ENCODE measurements at regions not wholly inside any gene's neighbourhood (a gene's known extent, or its start where the extent isn't known, plus 50 kb on each side); places are given as distances from the start of the nearest gene placed in this dataset.

DNA sequence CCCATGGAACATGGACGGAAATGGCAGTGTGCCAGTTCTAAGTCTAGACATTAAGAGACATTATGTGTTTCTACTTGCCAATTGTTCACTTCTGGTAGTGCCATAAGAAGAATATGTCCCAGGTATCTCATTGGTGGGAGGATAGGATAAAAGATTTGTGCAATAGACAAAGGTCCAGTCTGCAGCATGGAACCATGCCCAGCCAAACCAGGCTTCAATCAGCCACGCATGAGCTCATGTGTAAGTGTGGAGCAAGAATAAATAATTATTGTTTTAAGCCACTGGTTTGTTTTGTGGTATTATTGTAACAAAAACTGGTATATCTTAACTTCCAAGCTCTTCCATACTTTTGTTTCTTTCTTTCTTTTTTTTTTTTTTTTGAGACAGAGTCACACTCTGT, 153.6 kb upstream of the CTTNBP2 start:
- no peak for TF ChIP-seq ZFX (IDR thresholded peaks at IDR 0.05; ENCODE audit: borderline replicate concordance)
- TF ChIP-seq CTCF (IDR thresholded peaks at IDR 0.05), result no peak
- no peak overlapping the region for H3K27ac ChIP-seq

DNA sequence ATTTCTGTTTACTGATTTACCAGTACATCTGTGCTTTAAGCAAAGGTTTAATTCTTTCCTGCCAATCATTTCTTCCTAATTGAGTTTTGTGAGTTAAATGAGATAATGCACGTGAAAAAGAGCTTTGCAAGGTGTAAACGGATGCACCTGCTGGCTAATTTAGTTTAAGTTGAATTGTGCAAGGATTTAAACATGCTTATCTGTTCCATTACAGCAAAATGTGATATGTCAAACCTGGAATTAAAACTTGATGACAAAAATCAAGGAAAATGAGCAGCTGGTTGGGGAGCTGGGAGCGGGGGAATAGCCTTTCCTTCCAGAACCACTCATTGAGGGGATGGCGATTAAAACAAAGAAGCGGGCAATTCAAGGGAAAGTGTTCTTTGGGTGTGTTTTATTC, 155.0 kb upstream of the CTTNBP2 start:
- TF ChIP-seq ZFX (IDR thresholded peaks at IDR 0.05; ENCODE audit: borderline replicate concordance) (no peak), CTCF (IDR thresholded peaks at IDR 0.05) (no peak)
- H3K27ac ChIP-seq, result no peak overlapping the region

DNA sequence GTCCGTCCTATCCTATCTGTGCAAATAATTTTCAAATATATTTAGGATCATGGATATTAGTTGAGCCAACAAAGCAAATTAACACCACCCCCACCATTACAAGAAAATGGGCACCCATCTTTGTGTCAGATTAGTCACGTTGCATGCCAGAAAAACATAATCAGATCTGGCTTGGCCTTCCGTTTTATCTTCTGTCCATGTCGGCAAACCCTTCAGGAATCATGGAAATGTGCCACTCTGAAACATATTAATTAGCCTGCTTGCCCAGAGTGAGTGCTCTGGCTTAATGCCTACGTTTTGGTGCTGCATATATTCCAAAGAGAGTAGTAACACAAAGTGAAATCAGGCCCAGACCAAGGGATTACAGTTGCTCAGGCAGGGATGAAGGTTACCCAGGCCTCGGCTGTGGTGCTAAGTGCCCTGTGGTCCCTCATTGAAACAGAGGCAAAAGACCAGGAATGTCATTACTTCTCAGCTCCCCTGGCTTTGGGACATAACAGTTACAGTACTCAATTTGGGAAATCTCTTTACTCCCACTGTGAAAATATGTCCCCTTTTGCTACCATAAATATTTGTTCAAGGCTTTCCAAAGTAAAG, 154.0 kb upstream of the LSM8 start:
- TF ChIP-seq CTCF (IDR thresholded peaks at IDR 0.05), result no peak
- TF ChIP-seq ZFX (IDR thresholded peaks at IDR 0.05; ENCODE audit: borderline replicate concordance), result no peak
- H3K27ac ChIP-seq, result peak overlapping the region; percentile 22

DNA sequence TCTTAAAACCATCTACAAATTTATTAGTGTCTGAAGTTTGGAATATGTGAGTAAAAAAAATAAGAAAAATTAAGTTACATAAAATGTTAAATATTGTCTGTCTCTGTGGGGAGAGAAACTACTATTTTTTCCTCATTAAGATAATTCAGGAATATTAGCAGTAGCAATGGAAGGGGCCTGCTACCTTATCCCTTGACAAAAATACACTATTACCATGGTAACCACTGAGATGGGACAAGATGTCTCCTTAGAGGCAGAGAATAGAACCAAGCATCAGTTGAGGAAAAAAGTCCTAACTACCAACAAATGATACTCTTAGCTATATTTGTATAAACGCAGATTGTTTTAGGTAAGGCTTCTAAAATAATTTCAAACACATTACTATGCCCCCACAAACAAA, 150.7 kb upstream of the LSM8 start:
- no peak overlapping the region for H3K27ac ChIP-seq

GRCh38 chr7:118039963-118040489, 143.9 kb upstream of the LSM8 start:
- TF ChIP-seq ZFX (IDR thresholded peaks at IDR 0.05; ENCODE audit: borderline replicate concordance) (no peak), CTCF (IDR thresholded peaks at IDR 0.05) (no peak)
- H3K27ac ChIP-seq, result no peak overlapping the region

More for the DNA sequence above, 150.7 kb upstream of the LSM8 start:
- TF ChIP-seq CTCF (IDR thresholded peaks at IDR 0.05) (no peak), ZFX (IDR thresholded peaks at IDR 0.05; ENCODE audit: borderline replicate concordance) (no peak)

DNA sequence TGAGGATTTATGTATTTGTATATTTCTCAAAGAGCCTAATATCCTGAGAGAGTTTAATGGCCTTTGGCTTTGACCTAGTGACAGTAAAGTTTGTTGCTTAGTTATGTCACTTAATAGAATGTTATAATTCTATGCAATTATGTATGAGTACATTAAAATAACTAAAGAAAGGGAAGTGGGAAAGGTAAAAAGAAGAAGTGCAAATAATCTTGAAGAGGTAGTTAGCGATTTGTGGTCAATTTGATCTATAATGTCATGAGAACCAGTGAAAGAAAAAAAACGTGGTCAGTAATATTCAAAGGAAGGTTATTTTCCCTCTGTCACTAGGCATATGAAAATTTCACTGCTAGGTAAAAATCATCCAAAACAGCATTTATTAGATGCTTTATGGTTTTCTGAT, 143.4 kb upstream of the LSM8 start:
- TF ChIP-seq ZFX (IDR thresholded peaks at IDR 0.05; ENCODE audit: borderline replicate concordance), result no peak
- TF ChIP-seq CTCF (IDR thresholded peaks at IDR 0.05), result no peak
- no peak overlapping the region for H3K27ac ChIP-seq

DNA sequence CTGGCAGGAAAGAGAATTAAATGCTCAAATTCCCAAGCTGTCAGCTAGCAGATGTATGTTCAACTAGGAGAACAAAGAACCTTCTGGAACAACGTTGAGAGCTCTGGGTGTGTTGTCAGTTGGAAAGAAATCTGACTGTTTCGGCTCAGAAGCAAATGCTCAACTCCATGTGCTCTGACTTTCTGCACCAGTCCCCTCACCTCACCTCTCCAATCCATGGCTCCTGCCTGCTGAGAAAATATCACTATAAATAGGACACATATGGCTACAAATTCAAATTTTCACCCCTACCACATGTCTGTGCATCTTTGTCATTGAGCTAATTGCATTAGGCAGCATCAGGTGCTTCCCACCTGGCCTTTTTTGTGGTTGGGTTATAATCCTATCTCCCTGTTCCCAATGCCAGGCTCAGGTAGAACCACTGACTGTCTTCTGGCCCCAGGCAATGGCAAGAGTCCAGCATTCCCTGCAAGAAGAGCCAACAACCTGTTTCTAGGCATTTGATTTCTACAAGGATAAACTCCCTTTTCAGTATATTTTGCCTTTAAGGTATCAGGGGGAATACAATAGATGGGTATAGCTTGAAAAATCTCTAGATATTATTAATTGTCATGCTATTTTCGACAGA, 142.6 kb upstream of the LSM8 start:
- H3K27ac ChIP-seq, result no peak overlapping the region
- TF ChIP-seq CTCF (IDR thresholded peaks at IDR 0.05) (no peak), ZFX (IDR thresholded peaks at IDR 0.05; ENCODE audit: borderline replicate concordance) (no peak)

Data from 22Rv1 (cell line).